Renal cortical epithelial cell (primary cell): ENCODE measurements at regions not wholly inside any gene's neighbourhood (a gene's known extent, or its start where the extent isn't known, plus 50 kb on each side); places are given as distances from the start of the nearest gene placed in this dataset.
"Not testable (repeated sequence)": the region's sequence is repeated elsewhere in the genome, so short reads cannot be mapped to it uniquely, and the experiment has no call there.

Source experiments
- DNase-seq: peaks from one replicate; pipeline ENCODE4 v3.0.0-alpha.2; 2011; ENCODE audit warnings: low read depth

- no peak for DNase-seq
These were observed 128.7 kb downstream of the KBTBD2 start for GRCh38 chr7:32762925-32763293.

- not testable (repeated sequence) for DNase-seq
These were observed 129.2 kb downstream of the KBTBD2 start for GRCh38 chr7:32762206-32762924.

- no peak for DNase-seq
These were observed 129.9 kb downstream of the KBTBD2 start for GRCh38 chr7:32761451-32762205.

- DNase-seq, result not testable (repeated sequence)
These were observed 130.8 kb downstream of the KBTBD2 start for GRCh38 chr7:32760755-32761154.

- DNase-seq, result not testable (repeated sequence)
These were observed 131.7 kb downstream of the KBTBD2 start for GRCh38 chr7:32759859-32760258.

- not testable (repeated sequence) for DNase-seq
These were observed 137.7 kb downstream of the KBTBD2 start for GRCh38 chr7:32753872-32754271.

GRCh38 chr7:32748337-32748736, 143.2 kb downstream of the KBTBD2 start:
- DNase-seq, result not testable (repeated sequence)

- not testable (repeated sequence) for DNase-seq
These were observed 144.0 kb downstream of the KBTBD2 start for GRCh38 chr7:32747443-32748148.

GRCh38 chr7:32741853-32742476, 149.6 kb downstream of the KBTBD2 start:
- DNase-seq, result not testable (repeated sequence)

- not testable (repeated sequence) for DNase-seq
These were observed 151.8 kb downstream of the KBTBD2 start for GRCh38 chr7:32739749-32740148.

GRCh38 chr7:32738390-32738789, 153.2 kb downstream of the KBTBD2 start:
- not testable (repeated sequence) for DNase-seq

GRCh38 chr7:32732767-32733166, 158.8 kb downstream of the KBTBD2 start:
- not testable (repeated sequence) for DNase-seq

GRCh38 chr7:32729335-32729675, 162.3 kb downstream of the KBTBD2 start:
- DNase-seq, result not testable (repeated sequence)

- not testable (repeated sequence) for DNase-seq
These were observed 162.9 kb downstream of the KBTBD2 start for GRCh38 chr7:32728412-32729334.

- DNase-seq, result not testable (repeated sequence)
These were observed 163.8 kb downstream of the KBTBD2 start for GRCh38 chr7:32727483-32728411.

GRCh38 chr7:32722837-32723236, 168.7 kb downstream of the KBTBD2 start:
- not testable (repeated sequence) for DNase-seq

- no peak for DNase-seq
These were observed 197.4 kb downstream of the KBTBD2 start for GRCh38 chr7:32694182-32694581.

- DNase-seq, result peak; percentile 61
These were observed 196.9 kb downstream of the AVL9 start for GRCh38 chr7:32691965-32692815.

- DNase-seq, result not testable (repeated sequence)
These were observed 192.8 kb downstream of the AVL9 start for GRCh38 chr7:32688092-32688491.
